Thyroid gland (tissue), 4 donors: ENCODE measurements at regions not wholly inside any gene's neighbourhood (a gene's known extent, or its start where the extent isn't known, plus 50 kb on each side); places are given as distances from the start of the nearest gene placed in this dataset.

Source experiments
- DNase-seq, 2 donors: peaks; one replicate each; pipeline ENCODE4 v3.0.0-alpha.2; 2019
- H3K27ac ChIP-seq, 3 donors: fragments of 200-600 bp; sonication (generic); 1 replicate in 2 of 3; 2 replicates in 1 of 3; pipeline ENCODE4 v1.5.1; 2016 to 2019; ENCODE audit warnings: mild to moderate bottlenecking in 1 of 3, moderate library complexity in 1 of 3
- H3K27me3 ChIP-seq: fragments of 200-600 bp; sonication (generic); one replicate; pipeline ENCODE4 v1.5.1; 2019
- H3K36me3 ChIP-seq, 2 donors: fragments of 200-600 bp; sonication (generic); one replicate each; pipeline ENCODE4 v1.5.1; 2016 to 2019
- H3K4me1 ChIP-seq, 2 donors: fragments of 200-600 bp; sonication (generic); one replicate each; pipeline ENCODE4 v1.5.1; 2017 to 2019
- H3K4me3 ChIP-seq, 3 donors: fragments of 200-600 bp; sonication (generic); replicated peaks in 1 of 3; 1 replicate in 2 of 3; 2 replicates in 1 of 3; pipeline ENCODE4 v1.5.1; 2016; ENCODE audit warnings: mild to moderate bottlenecking in 1 of 3
- H3K9me3 ChIP-seq: fragments of 200-600 bp; sonication (generic); one replicate; pipeline ENCODE4 v1.5.1; 2017
- CTCF ChIP-seq, 6 experiments: fragments of 200-600 bp in 3 of 6; fragments of 450-650 bp in 3 of 6; sonication (generic) in 3 of 6; IDR thresholded peaks; one replicate each; pipeline ENCODE4 v1.5.1; 2016 to 2019; ENCODE audit warnings: antibody characterized with exemption in 6 of 6, mild to moderate bottlenecking in 2 of 6, inconsistent platforms in 1 of 6, moderate library complexity in 1 of 6
- POLR2A ChIP-seq, 2 donors: fragments of 450-650 bp; IDR thresholded peaks; one replicate each; pipeline ENCODE4 v1.6.1; 2017; ENCODE audit warnings: antibody characterized with exemption in 2 of 2, mild to moderate bottlenecking in 2 of 2, moderate library complexity in 1 of 2
- WGBS, 2 donors: methylation state at CpG; one replicate each; pipeline ENCODE4 v1.1.5; 2017; 5-methylcytosine and 5-hydroxymethylcytosine counted together
- intact Hi-C: fragments of 100-400 bp; cut with DNase I; formaldehyde crosslinking; loops from one replicate; pipeline ENCODE4 v1.15.1; 2023

GRCh38 chr6:77403424-77403823, 59.9 kb downstream of the HTR1B start:
- H3K9me3 ChIP-seq, result no peaks in the 10 kb centered on the region
- H3K4me3 ChIP-seq, result no peak overlapping the region
- intact Hi-C loops, result no loop called here
- no peaks in the 10 kb centered on the region for H3K4me1 ChIP-seq
- no peaks in the 10 kb centered on the region for H3K27me3 ChIP-seq
- no peak for TF ChIP-seq CTCF (IDR thresholded peaks at IDR 0.05)
- no peak for TF ChIP-seq POLR2A (IDR thresholded peaks at IDR 0.05)
- H3K36me3 ChIP-seq, result no peaks in the 10 kb centered on the region
- no peak overlapping the region for H3K27ac ChIP-seq
- DNase-seq, result no peak

- Histone ChIP-seq H3K36me3 (no peaks in the 10 kb centered on the region), H3K4me3 (no peak overlapping the region), H3K4me1 (no peaks in the 10 kb centered on the region), H3K27me3 (no peaks in the 10 kb centered on the region), H3K9me3 (no peaks in the 10 kb centered on the region), H3K27ac (no peak overlapping the region)
- TF ChIP-seq CTCF (IDR thresholded peaks at IDR 0.05), result no peak
- no peak for TF ChIP-seq POLR2A (IDR thresholded peaks at IDR 0.05)
- no peak for DNase-seq
- WGBS, 2 donors, result 73 to 78% methylated on average over 2 of the region's 2 CpGs
- intact Hi-C loops, result no loop called here
Measured at GRCh38 chr6:77401231-77401630, 62.1 kb downstream of the HTR1B start.

- no peak overlapping the region for H3K4me3 ChIP-seq
- no peaks in the 10 kb centered on the region for H3K9me3 ChIP-seq
- H3K27me3 ChIP-seq, result no peaks in the 10 kb centered on the region
- 74 to 75% methylated on average over 1 of the region's 1 CpG for WGBS, 2 donors
- DNase-seq, result no peak
- no peaks in the 10 kb centered on the region for H3K4me1 ChIP-seq
- intact Hi-C loops, result no loop called here
- TF ChIP-seq POLR2A (IDR thresholded peaks at IDR 0.05) (no peak), CTCF (IDR thresholded peaks at IDR 0.05) (no peak)
- no peak overlapping the region for H3K27ac ChIP-seq
- no peaks in the 10 kb centered on the region for H3K36me3 ChIP-seq
Measured at GRCh38 chr6:77397561-77397960, 65.7 kb downstream of the HTR1B start.

GRCh38 chr6:77389402-77389801, 73.9 kb downstream of the HTR1B start:
- Histone ChIP-seq H3K4me3 (no peak overlapping the region), H3K36me3 (no peaks in the 10 kb centered on the region), H3K27ac (no peak overlapping the region), H3K27me3 (no peaks in the 10 kb centered on the region), H3K9me3 (no peaks in the 10 kb centered on the region), H3K4me1 (no peaks in the 10 kb centered on the region)
- intact Hi-C loops, result no loop called here
- TF ChIP-seq POLR2A (IDR thresholded peaks at IDR 0.05) (no peak), CTCF (IDR thresholded peaks at IDR 0.05) (no peak)
- no peak for DNase-seq

GRCh38 chr6:77383026-77383425, 80.3 kb downstream of the HTR1B start:
- no peak for DNase-seq
- Histone ChIP-seq H3K4me3 (no peak overlapping the region), H3K27me3 (no peaks in the 10 kb centered on the region), H3K27ac (no peak overlapping the region), H3K4me1 (no peaks in the 10 kb centered on the region), H3K9me3 (no peaks in the 10 kb centered on the region), H3K36me3 (no peaks in the 10 kb centered on the region)
- TF ChIP-seq CTCF (IDR thresholded peaks at IDR 0.05) (no peak), POLR2A (IDR thresholded peaks at IDR 0.05) (no peak)
- intact Hi-C loops, result no loop called here
- 62 to 68% methylated on average over 2 of the region's 2 CpGs for WGBS, 2 donors
